ENCODE measurements at regions not wholly inside any gene's neighbourhood (a gene's known extent, or its start where the extent isn't known, plus 50 kb on each side); places are given as distances from the start of the nearest gene placed in this dataset.
"Not testable (repeated sequence)": the region's sequence is repeated elsewhere in the genome, so short reads cannot be mapped to it uniquely, and the experiment has no call there.

GRCh38 chr3:144482876-144483275 is 511.3 kb downstream of the DIPK2A start:
- TF ChIP-seq CTCF (IDR thresholded peaks at IDR 0.05; ENCODE audit: low read depth, low read length, missing control alignments) = no peak
- no peak for DNase-seq
- Histone ChIP-seq H3K36me3 (replicated peaks) (no peaks in the 10 kb centered on the region), H3K27ac (no peak overlapping the region), H3K27me3 (replicated peaks) (no peaks in the 10 kb centered on the region), H3K4me3 (ENCODE audit: low read depth, low read length) (no peak overlapping the region)
- in situ Hi-C loops (cut with HindIII; ENCODE audit: low pct_ligation_motif_present, low sequenced_read_pairs) = no loop called here

DNA sequence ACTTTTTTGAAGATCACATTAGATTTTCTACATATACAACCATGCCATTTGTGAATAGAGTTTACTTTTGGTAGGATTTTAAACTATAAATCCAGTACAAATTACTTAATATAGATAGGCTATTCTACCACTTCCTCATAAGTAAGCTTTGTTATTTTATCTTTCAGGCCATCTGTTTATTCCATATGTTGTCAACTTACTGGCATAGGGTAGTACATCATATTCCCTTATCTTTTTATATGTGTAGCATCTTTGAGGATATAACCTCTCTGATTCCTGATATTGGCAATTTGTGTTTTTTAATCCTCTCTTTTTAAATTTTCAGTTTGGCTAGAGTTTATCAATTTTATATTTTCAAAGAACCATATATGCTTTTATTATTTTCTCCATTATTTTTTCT is 515.4 kb downstream of the DIPK2A start:
- H3K4me3 ChIP-seq (ENCODE audit: low read depth, low read length) = no peak overlapping the region
- in situ Hi-C loops (cut with HindIII; ENCODE audit: low pct_ligation_motif_present, low sequenced_read_pairs) = no loop called here
- H3K27me3 ChIP-seq (replicated peaks) = no peaks in the 10 kb centered on the region
- no peak overlapping the region for H3K27ac ChIP-seq
- DNase-seq = no peak
- TF ChIP-seq CTCF (IDR thresholded peaks at IDR 0.05; ENCODE audit: low read depth, low read length, missing control alignments) = no peak
- H3K36me3 ChIP-seq (replicated peaks) = no peaks in the 10 kb centered on the region

DNA sequence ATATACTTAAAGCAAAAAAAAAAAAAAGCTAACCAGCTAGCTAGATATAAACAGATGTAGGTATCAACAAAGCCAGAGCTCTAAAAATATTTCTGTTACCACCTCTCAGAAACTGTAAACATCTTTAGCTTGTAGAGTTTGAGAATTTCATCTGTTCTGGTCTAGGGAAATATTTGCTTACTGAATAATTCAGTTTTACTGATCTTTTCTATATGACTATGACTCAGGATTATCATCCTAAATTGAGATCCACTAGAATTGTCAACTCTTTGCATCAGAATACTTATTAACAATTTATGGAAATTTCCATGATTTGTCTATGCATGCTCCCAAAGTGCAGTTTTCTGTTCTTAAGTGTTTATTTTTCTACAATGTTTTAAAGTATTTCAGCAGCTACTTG is 517.3 kb downstream of the DIPK2A start:
- in situ Hi-C loops (cut with HindIII; ENCODE audit: low pct_ligation_motif_present, low sequenced_read_pairs) = no loop called here
- Histone ChIP-seq H3K27me3 (replicated peaks) (no peaks in the 10 kb centered on the region), H3K36me3 (replicated peaks) (no peaks in the 10 kb centered on the region), H3K27ac (no peak overlapping the region), H3K4me3 (ENCODE audit: low read depth, low read length) (no peak overlapping the region)
- no peak for TF ChIP-seq CTCF (IDR thresholded peaks at IDR 0.05; ENCODE audit: low read depth, low read length, missing control alignments)
- DNase-seq = no peak

DNA sequence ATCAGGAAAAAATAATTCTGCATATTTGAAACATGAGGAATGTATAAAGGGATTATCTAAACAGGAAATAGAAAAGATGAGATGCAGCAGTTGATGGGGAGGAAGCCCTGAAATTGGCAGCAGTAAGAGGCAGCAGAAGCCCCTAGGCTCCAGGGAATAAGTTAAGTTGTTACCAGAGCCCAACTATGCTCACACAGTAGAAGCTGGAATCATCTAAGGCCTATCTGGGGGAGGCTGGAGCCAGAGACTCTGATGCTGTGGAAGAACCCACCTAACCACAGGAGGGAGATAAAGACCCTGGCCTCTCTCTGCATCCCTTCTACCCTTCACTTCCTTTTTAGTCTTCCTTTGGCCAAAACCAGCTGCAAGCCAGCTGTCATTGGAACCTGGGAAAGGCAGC is 519.7 kb downstream of the DIPK2A start:
- in situ Hi-C loops (cut with HindIII; ENCODE audit: low pct_ligation_motif_present, low sequenced_read_pairs) = no loop called here
- no peak overlapping the region for H3K27ac ChIP-seq
- TF ChIP-seq CTCF (IDR thresholded peaks at IDR 0.05; ENCODE audit: low read depth, low read length, missing control alignments) = no peak

DNA sequence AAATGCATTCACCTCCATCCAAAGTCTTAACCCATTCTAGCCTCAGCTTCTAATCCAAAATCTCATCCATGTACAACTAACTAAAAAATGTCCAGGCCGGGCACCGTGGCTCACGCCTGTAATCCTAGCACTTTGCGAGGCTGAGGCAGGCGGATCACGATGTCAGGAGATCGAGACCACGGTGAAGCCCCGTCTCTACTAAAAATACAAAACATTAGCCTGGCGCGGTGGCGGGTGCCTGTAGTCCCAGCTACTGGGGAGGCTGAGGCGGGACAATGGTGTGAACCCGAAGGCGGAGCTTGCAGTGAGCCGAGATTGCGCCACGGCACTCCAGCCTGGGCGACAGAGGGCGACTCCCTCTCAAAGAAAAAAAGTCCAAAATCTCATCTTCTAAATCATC is 523.0 kb downstream of the DIPK2A start:
- H3K27me3 ChIP-seq (replicated peaks); H3K36me3 ChIP-seq (replicated peaks); H3K27ac ChIP-seq; in situ Hi-C loops (cut with HindIII; ENCODE audit: low pct_ligation_motif_present, low sequenced_read_pairs); H3K4me3 ChIP-seq (ENCODE audit: low read depth, low read length); DNase-seq: not testable (repeated sequence)

More for the DNA sequence above, 519.7 kb downstream of the DIPK2A start:
- no peak overlapping the region for H3K4me3 ChIP-seq (ENCODE audit: low read depth, low read length)
- H3K36me3 ChIP-seq (replicated peaks) = no peaks in the 10 kb centered on the region
- H3K27me3 ChIP-seq (replicated peaks) = no peaks in the 10 kb centered on the region
- DNase-seq = no peak

GRCh38 chr3:144496141-144496835 is 524.7 kb downstream of the DIPK2A start:
- no peak for DNase-seq
- in situ Hi-C loops (cut with HindIII; ENCODE audit: low pct_ligation_motif_present, low sequenced_read_pairs) = no loop called here
- Histone ChIP-seq H3K27me3 (replicated peaks) (no peaks in the 10 kb centered on the region), H3K27ac (no peak overlapping the region), H3K4me3 (ENCODE audit: low read depth, low read length) (no peak overlapping the region), H3K36me3 (replicated peaks) (no peaks in the 10 kb centered on the region)
- TF ChIP-seq CTCF (IDR thresholded peaks at IDR 0.05; ENCODE audit: low read depth, low read length, missing control alignments) = no peak
